NT2/D1 (cell line): ENCODE measurements at regions not wholly inside any gene's neighbourhood (a gene's known extent, or its start where the extent isn't known, plus 50 kb on each side); places are given as distances from the start of the nearest gene placed in this dataset.

Experiments
- DNase-seq: peaks from one replicate; pipeline ENCODE4 v3.0.0-alpha.2; 2011; ENCODE audit warnings: low read depth, low spot score
- H3K27me3 ChIP-seq: 2 replicates; pipeline ENCODE4 v1.6.0; 2011; ENCODE audit warnings: mild to moderate bottlenecking; ENCODE audit not compliant: insufficient read length, insufficient read depth
- H3K36me3 ChIP-seq: 2 replicates; pipeline ENCODE4 v1.6.1; 2011; ENCODE audit warnings: mild to moderate bottlenecking, low read length, mixed read lengths; ENCODE audit not compliant: insufficient read depth, insufficient read length
- H3K4me1 ChIP-seq: 2 replicates; pipeline ENCODE4 v1.5.1; 2011; ENCODE audit not compliant: insufficient read depth, insufficient read length
- H3K4me3 ChIP-seq: 2 replicates; pipeline ENCODE4 v1.5.1; 2011; ENCODE audit warnings: low read depth; ENCODE audit not compliant: insufficient read length
- H3K9ac ChIP-seq: 2 replicates; pipeline ENCODE4 v1.6.0; 2011; ENCODE audit warnings: low read depth; ENCODE audit not compliant: insufficient read length
- H3K9me3 ChIP-seq: 2 replicates; pipeline ENCODE4 v1.5.1; 2011; ENCODE audit warnings: mild to moderate bottlenecking, low read length; ENCODE audit not compliant: insufficient read depth
- SUZ12 ChIP-seq: IDR thresholded peaks from 2 replicates; pipeline ENCODE4 v1.6.1; 2011; ENCODE audit not compliant: insufficient read length, insufficient read depth; ENCODE audit errors: extremely low read depth
- YY1 ChIP-seq: IDR thresholded peaks from 2 replicates; pipeline ENCODE4 v1.6.1; 2011; ENCODE audit not compliant: insufficient read length, insufficient read depth
- ZNF274 ChIP-seq: IDR thresholded peaks from 2 replicates; pipeline ENCODE4 v1.6.1; 2011; ENCODE audit warnings: mild to moderate bottlenecking, low read depth, low read length

DNA sequence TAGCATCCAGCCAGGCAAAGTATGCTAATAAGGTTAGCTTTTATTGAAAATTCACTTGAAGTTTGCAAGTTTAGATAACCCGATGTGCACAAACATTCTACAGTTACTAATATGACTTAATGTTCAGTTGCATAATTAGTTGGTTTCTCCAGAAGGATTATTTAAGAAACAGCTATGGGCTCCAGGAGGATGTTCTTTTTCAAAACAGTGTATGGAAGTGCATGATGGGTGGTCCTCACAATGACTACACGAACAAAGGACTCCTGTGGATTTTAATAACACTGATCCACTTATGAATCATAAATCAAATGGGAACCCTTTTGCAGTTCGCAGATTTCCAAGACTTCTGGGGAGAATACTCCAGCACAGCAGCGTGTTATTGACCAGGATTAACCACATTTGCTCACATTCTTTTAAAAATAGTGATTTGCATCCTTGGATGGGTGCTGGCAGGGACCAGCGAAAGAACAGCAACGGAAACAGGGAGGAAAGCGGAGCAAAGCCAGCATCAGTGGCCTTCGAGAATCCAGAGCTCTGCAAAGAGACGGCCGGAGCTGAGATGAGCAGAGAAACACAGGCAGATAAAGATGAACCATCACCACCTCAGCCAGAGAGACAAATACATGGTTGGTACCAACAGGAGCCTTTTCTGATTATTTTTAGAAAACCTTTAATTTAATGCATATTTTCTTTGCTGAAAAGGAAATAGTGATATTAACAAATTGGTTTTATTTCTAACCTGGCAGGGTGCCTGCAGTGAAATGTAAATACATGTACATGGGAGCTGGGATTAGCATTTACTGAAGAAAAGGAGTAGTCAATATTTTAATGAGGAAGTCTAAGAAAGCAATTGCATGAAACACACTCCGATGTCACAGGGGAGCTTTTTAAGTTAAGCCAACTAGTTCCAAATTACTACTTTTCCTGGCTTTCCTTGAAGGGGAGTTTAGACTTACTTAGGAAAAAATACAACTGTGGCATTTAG is 623.2 kb upstream of the ZFHX3 start:
- no peaks in the 10 kb centered on the region for H3K27me3 ChIP-seq
- TF ChIP-seq ZNF274: no peak
- no peak for TF ChIP-seq SUZ12
- TF ChIP-seq YY1: no peak
- no peak overlapping the region for H3K9ac ChIP-seq
- DNase-seq: no peak
- H3K9me3 ChIP-seq: peaks cover 9% of the 10 kb centered on the region; the same call in 1 of the 2 replicates
- no peak overlapping the region for H3K4me3 ChIP-seq
- no peaks in the 10 kb centered on the region for H3K4me1 ChIP-seq
- no peaks in the 10 kb centered on the region for H3K36me3 ChIP-seq

- Histone ChIP-seq H3K9me3 (peaks cover 6% of the 10 kb centered on the region; the same call in 1 of the 2 replicates), H3K27me3 (no peaks in the 10 kb centered on the region), H3K9ac (no peak overlapping the region), H3K36me3 (no peaks in the 10 kb centered on the region), H3K4me3 (no peak overlapping the region), H3K4me1 (no peaks in the 10 kb centered on the region)
- no peak for TF ChIP-seq SUZ12
- TF ChIP-seq ZNF274: no peak
- TF ChIP-seq YY1: no peak
- DNase-seq: no peak
These were observed 621.8 kb upstream of the ZFHX3 start for GRCh38 chr16:73669535-73670274.

GRCh38 chr16:73663720-73664119 is 615.8 kb upstream of the ZFHX3 start:
- Histone ChIP-seq H3K27me3 (no peaks in the 10 kb centered on the region), H3K9ac (no peak overlapping the region), H3K9me3 (no peaks in the 10 kb centered on the region), H3K4me3 (no peak overlapping the region), H3K4me1 (no peaks in the 10 kb centered on the region), H3K36me3 (no peaks in the 10 kb centered on the region)
- DNase-seq: no peak
- TF ChIP-seq SUZ12: no peak

- Histone ChIP-seq H3K36me3 (no peaks in the 10 kb centered on the region), H3K27me3 (no peaks in the 10 kb centered on the region), H3K9me3 (peaks cover 24% of the 10 kb centered on the region), H3K9ac (no peak overlapping the region), H3K4me1 (no peaks in the 10 kb centered on the region), H3K4me3 (no peak overlapping the region)
- DNase-seq: no peak
- TF ChIP-seq ZNF274 (no peak), SUZ12 (no peak), YY1 (no peak)
These were observed 588.3 kb upstream of the ZFHX3 start for GRCh38 chr16:73636196-73636595.

GRCh38 chr16:73629011-73629410 is 581.1 kb upstream of the ZFHX3 start:
- H3K4me1 ChIP-seq: no peaks in the 10 kb centered on the region
- H3K9ac ChIP-seq: no peak overlapping the region
- no peaks in the 10 kb centered on the region for H3K27me3 ChIP-seq
- H3K9me3 ChIP-seq: no peaks in the 10 kb centered on the region
- DNase-seq: no peak
- no peaks in the 10 kb centered on the region for H3K36me3 ChIP-seq
- TF ChIP-seq ZNF274: no peak
- TF ChIP-seq SUZ12: no peak
- TF ChIP-seq YY1: no peak
- H3K4me3 ChIP-seq: no peak overlapping the region

- DNase-seq: no peak
- Histone ChIP-seq H3K27me3 (no peaks in the 10 kb centered on the region), H3K9ac (no peak overlapping the region), H3K4me1 (no peaks in the 10 kb centered on the region), H3K36me3 (no peaks in the 10 kb centered on the region), H3K9me3 (no peaks in the 10 kb centered on the region), H3K4me3 (no peak overlapping the region)
- TF ChIP-seq SUZ12: no peak
- no peak for TF ChIP-seq ZNF274
- no peak for TF ChIP-seq YY1
These were observed 569.8 kb upstream of the ZFHX3 start for GRCh38 chr16:73617738-73618137.

DNA sequence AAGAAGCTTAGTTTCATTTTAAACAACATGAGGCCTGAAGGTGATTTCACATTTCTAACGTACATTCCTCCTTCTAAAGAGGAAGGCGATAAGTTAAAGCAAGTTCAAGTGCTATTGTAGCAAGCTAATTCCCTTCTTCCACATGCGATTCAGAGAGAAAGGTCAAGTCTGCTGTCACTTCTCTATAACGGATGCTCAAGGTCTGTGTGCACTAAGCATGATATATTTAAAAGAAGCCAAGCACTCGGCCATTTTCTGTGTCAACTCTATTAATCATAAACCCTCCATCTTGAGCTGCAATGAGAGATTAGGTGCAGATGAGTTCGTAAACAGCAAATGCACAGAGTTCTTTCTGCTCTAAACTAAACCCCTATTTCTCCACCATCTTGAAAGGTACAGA is 568.8 kb upstream of the ZFHX3 start:
- Histone ChIP-seq H3K4me1 (no peaks in the 10 kb centered on the region), H3K9me3 (no peaks in the 10 kb centered on the region), H3K4me3 (no peak overlapping the region), H3K27me3 (no peaks in the 10 kb centered on the region), H3K36me3 (no peaks in the 10 kb centered on the region), H3K9ac (no peak overlapping the region)
- no peak for TF ChIP-seq SUZ12
- TF ChIP-seq ZNF274: no peak
- TF ChIP-seq YY1: no peak
- DNase-seq: no peak
